Endothelial cell (in vitro differentiated cells): ENCODE measurements at regions not wholly inside any gene's neighbourhood (a gene's known extent, or its start where the extent isn't known, plus 50 kb on each side); places are given as distances from the start of the nearest gene placed in this dataset.
"Not testable (repeated sequence)": the region's sequence is repeated elsewhere in the genome, so short reads cannot be mapped to it uniquely, and the experiment has no call there.

Experiments
- DNase-seq: peaks from one replicate; pipeline ENCODE4 v3.0.0; 2021; ENCODE audit warnings: low spot score
- H3K27ac Mint-ChIP-seq: one replicate; pipeline ENCODE4 v1.8.0; 2021; ENCODE audit warnings: mixed read lengths, inconsistent platforms; ENCODE audit not compliant: unreplicated experiment
- H3K27me3 Mint-ChIP-seq: one replicate; pipeline ENCODE4 v1.8.0; 2021; ENCODE audit warnings: mild to moderate bottlenecking, moderate library complexity, mixed read lengths, inconsistent platforms; ENCODE audit not compliant: unreplicated experiment
- H3K36me3 Mint-ChIP-seq: one replicate; pipeline ENCODE4 v1.8.0; 2021; ENCODE audit warnings: mild to moderate bottlenecking, low read depth, mixed read lengths, inconsistent platforms; ENCODE audit not compliant: unreplicated experiment
- H3K4me1 Mint-ChIP-seq: one replicate; pipeline ENCODE4 v1.8.0; 2021; ENCODE audit warnings: mild to moderate bottlenecking, mixed read lengths, inconsistent platforms; ENCODE audit not compliant: unreplicated experiment
- H3K4me3 Mint-ChIP-seq: one replicate; pipeline ENCODE4 v1.8.0; 2021; ENCODE audit warnings: mild to moderate bottlenecking, mixed read lengths, inconsistent platforms; ENCODE audit not compliant: unreplicated experiment
- H3K9me3 Mint-ChIP-seq: one replicate; pipeline ENCODE4 v1.8.0; 2021; ENCODE audit warnings: mixed read lengths, inconsistent platforms; ENCODE audit not compliant: unreplicated experiment
- CTCF ChIP-seq: fragments of 200-600 bp; sonication (generic); IDR thresholded peaks from one replicate; pipeline ENCODE4 v1.5.0; 2021; ENCODE audit warnings: antibody characterized with exemption; ENCODE audit not compliant: unreplicated experiment

- no peak overlapping the region for H3K4me3 Mint-ChIP-seq
- H3K27ac Mint-ChIP-seq: no peak overlapping the region
- H3K4me1 Mint-ChIP-seq: no peaks in the 10 kb centered on the region
Observed at GRCh38 chr2:7693246-7694075, 776.2 kb downstream of the RNF144A start.

DNA sequence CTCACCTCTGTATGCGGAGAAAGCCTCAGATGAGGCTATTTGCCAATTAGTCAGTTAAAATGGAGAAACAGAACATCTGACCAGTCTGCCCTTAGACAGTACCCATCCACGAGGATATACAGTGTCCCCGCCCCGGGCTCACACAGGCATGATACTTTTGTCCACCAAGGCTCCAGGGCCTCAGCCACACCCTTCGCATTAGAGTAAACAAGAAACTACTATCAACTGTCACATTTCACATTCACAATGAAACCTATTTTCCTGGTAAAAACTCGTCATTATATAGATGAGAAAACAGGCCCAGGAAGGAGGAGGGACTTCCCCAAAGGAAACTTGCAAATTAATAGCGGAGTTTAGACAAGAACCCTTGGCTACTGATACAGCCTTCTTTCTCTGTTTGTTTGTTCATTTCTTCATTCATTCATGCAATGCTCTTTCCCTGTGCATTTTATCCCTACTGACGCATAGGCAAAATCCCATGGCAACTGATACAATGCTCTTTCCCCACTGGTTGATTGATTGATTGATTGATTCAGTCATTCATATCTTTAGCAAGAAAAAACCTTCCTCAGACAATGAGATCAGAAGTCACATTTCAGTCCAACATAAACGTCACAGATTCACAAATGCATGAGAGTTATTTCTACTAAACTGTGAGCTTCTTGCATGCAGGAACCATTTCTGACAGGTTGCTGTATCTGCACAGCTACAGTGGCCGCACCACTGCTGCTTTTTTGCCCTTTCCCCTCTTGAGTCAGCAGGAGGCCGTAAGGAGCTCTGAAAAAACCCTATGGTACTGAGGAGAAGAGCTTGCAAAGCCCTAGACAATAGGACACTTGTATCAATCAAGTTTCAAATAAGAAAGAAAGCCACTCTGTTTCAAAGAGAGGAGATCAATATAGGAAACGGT is 777.1 kb downstream of the RNF144A start:
- H3K9me3 Mint-ChIP-seq: no peaks in the 10 kb centered on the region
- H3K27ac Mint-ChIP-seq: no peak overlapping the region
- H3K4me1 Mint-ChIP-seq: no peaks in the 10 kb centered on the region
- DNase-seq: no peak
- no peak for TF ChIP-seq CTCF
- H3K36me3 Mint-ChIP-seq: no peaks in the 10 kb centered on the region
- no peak overlapping the region for H3K4me3 Mint-ChIP-seq
- no peaks in the 10 kb centered on the region for H3K27me3 Mint-ChIP-seq

More at GRCh38 chr2:7693246-7694075, 776.2 kb downstream of the RNF144A start:
- Mint-ChIP-seq H3K9me3 (no peaks in the 10 kb centered on the region), H3K27me3 (no peaks in the 10 kb centered on the region), H3K36me3 (no peaks in the 10 kb centered on the region)
- no peak for DNase-seq
- no peak for TF ChIP-seq CTCF

- H3K27me3 Mint-ChIP-seq, H3K4me1 Mint-ChIP-seq, H3K9me3 Mint-ChIP-seq, DNase-seq, H3K4me3 Mint-ChIP-seq, H3K27ac Mint-ChIP-seq, H3K36me3 Mint-ChIP-seq: not testable (repeated sequence)
Observed at GRCh38 chr2:7696556-7696955, 779.3 kb downstream of the RNF144A start.

DNA sequence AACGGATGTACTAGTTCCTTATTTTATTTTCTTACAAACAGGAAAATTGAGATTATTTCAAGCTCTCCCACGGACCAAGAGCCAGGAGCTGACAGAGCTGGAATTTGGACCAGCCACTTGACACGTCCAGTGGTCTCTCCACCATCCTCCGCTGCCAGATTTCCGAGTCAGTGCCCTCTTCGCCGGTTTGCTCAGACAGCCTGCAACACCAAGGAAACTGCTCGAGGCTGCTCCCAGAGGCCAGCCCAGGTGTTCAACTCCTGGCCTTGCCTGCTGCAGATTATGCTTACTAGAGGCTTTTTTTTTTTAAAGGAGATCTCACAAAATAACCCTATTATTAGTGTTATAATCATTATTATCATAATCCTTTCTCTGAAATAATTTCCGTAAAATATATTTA is 779.8 kb downstream of the RNF144A start:
- H3K9me3 Mint-ChIP-seq: no peaks in the 10 kb centered on the region
- TF ChIP-seq CTCF: no peak
- no peaks in the 10 kb centered on the region for H3K4me1 Mint-ChIP-seq
- peaks cover 4% of the 10 kb centered on the region for H3K27me3 Mint-ChIP-seq
- H3K4me3 Mint-ChIP-seq: no peak overlapping the region
- DNase-seq: no peak
- no peak overlapping the region for H3K27ac Mint-ChIP-seq
- H3K36me3 Mint-ChIP-seq: no peaks in the 10 kb centered on the region

GRCh38 chr2:7701791-7702190 is 784.6 kb downstream of the RNF144A start:
- H3K27me3 Mint-ChIP-seq: peaks cover 4% of the 10 kb centered on the region
- no peak for TF ChIP-seq CTCF
- no peaks in the 10 kb centered on the region for H3K36me3 Mint-ChIP-seq
- H3K4me3 Mint-ChIP-seq: no peak overlapping the region
- H3K27ac Mint-ChIP-seq: no peak overlapping the region
- DNase-seq: no peak
- H3K9me3 Mint-ChIP-seq: no peaks in the 10 kb centered on the region
- no peaks in the 10 kb centered on the region for H3K4me1 Mint-ChIP-seq
